Ishikawa (cell line): ENCODE measurements at regions not wholly inside any gene's neighbourhood (a gene's known extent, or its start where the extent isn't known, plus 50 kb on each side); places are given as distances from the start of the nearest gene placed in this dataset.

ENCODE experiments used
- TCF12 ChIP-seq: IDR thresholded peaks from 2 replicates; pipeline ENCODE4 v1.6.1; 2012; ENCODE audit warnings: low read depth
- TF ChIP-seq, protein P1 (sequence below): IDR thresholded peaks from 2 replicates; pipeline ENCODE4 v1.6.1; 2012; ENCODE audit warnings: low read depth, mild to moderate bottlenecking

DNA sequence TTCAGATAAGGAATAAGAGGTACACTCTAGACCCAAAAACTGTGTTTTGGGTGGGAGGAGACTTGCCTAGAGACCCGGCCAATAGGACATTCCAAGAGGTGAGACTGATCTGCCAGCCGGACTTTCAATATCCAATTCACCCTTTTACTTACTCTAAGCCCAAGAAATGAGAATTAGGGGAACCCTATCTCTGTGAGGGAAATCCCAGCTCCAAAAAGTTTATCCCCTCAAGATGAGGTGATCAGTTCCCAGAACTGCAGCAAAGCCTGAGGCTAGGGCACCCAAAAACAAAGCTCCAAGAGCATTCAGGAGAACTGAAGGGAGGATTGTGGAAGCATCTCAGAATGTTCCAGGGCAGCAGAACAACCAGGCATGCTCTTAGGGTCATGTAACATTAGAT lies 251.7 kb downstream of the PTTG2 start:
- no peak for TF ChIP-seq TCF12
- TF ChIP-seq, protein P1, sequence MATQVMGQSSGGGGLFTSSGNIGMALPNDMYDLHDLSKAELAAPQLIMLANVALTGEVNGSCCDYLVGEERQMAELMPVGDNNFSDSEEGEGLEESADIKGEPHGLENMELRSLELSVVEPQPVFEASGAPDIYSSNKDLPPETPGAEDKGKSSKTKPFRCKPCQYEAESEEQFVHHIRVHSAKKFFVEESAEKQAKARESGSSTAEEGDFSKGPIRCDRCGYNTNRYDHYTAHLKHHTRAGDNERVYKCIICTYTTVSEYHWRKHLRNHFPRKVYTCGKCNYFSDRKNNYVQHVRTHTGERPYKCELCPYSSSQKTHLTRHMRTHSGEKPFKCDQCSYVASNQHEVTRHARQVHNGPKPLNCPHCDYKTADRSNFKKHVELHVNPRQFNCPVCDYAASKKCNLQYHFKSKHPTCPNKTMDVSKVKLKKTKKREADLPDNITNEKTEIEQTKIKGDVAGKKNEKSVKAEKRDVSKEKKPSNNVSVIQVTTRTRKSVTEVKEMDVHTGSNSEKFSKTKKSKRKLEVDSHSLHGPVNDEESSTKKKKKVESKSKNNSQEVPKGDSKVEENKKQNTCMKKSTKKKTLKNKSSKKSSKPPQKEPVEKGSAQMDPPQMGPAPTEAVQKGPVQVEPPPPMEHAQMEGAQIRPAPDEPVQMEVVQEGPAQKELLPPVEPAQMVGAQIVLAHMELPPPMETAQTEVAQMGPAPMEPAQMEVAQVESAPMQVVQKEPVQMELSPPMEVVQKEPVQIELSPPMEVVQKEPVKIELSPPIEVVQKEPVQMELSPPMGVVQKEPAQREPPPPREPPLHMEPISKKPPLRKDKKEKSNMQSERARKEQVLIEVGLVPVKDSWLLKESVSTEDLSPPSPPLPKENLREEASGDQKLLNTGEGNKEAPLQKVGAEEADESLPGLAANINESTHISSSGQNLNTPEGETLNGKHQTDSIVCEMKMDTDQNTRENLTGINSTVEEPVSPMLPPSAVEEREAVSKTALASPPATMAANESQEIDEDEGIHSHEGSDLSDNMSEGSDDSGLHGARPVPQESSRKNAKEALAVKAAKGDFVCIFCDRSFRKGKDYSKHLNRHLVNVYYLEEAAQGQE = no peak
